SH-SY5Y (cell line): ENCODE measurements at regions not wholly inside any gene's neighbourhood (a gene's known extent, or its start where the extent isn't known, plus 50 kb on each side); places are given as distances from the start of the nearest gene placed in this dataset.

ENCODE experiments used
- GATA2 ChIP-seq: IDR thresholded peaks from 2 replicates; pipeline ENCODE4 v1.6.1; 2011; ENCODE audit warnings: mild to moderate bottlenecking, low read depth, low read length
- GATA3 ChIP-seq: IDR thresholded peaks from 2 replicates; pipeline ENCODE4 v1.6.1; 2011; ENCODE audit warnings: low read depth, mild to moderate bottlenecking, low read length, moderate library complexity

- TF ChIP-seq GATA3, result no peak
- no peak for TF ChIP-seq GATA2
Measured at GRCh38 chr21:16071092-16071491, 341.3 kb downstream of the USP25 start.
